HG02642 (cell line): ENCODE measurements at regions not wholly inside any gene's neighbourhood (a gene's known extent, or its start where the extent isn't known, plus 50 kb on each side); places are given as distances from the start of the nearest gene placed in this dataset.
"Not testable (repeated sequence)": the region's sequence is repeated elsewhere in the genome, so short reads cannot be mapped to it uniquely, and the experiment has no call there.

Experiments used
- ATAC-seq: cut with Tn5 transposase; IDR thresholded peaks from one replicate; pipeline ENCODE4 v1.9.1; 2021; ENCODE audit warnings: mild to moderate bottlenecking; ENCODE audit not compliant: unreplicated experiment, poor library complexity

DNA sequence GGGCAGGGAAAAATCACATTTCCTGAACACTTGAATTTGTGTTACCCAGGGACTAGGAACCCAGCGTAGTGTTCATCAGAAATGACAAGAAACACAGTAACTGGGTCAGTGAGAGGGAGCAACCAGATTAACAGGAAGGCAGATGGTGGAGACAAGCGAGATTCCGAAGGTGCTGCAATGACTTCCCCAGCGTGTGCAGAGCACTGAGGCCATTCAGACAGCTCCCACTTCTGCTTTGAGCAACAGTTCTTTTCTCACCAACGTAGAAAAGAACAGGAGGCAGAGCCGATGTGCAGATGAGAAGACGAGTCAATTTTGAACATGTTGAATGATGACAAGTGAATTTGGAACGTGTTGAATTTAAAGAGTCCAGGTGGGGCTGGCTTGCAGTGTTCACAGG, 63.1 kb upstream of the IFNGR1 start:
- no peak for ATAC-seq

DNA sequence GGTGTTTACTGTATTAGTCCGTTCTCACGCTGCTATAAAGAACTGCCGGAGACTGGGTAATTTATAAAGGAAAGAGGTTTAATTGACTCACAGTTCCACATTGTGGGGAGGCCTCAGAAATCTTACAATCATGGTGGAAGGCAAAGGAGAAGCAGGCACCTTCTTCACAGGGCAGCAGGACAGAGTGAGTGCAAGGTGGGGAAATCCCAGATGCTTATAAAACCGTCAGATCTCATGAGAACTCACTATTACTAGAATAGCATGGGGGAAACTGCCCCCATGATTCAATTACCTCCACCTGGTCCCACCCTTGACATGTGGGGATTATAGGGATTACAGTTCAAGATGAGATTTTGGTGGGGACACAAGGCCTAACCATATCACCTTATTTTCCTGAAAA, 60.1 kb upstream of the IFNGR1 start:
- not testable (repeated sequence) for ATAC-seq

GRCh38 chr6:137277971-137278637, 58.9 kb upstream of the IFNGR1 start:
- no peak for ATAC-seq

- no peak for ATAC-seq
These were observed 53.2 kb upstream of the IFNGR1 start for GRCh38 chr6:137272403-137272802.

GRCh38 chr6:137271245-137272183, 52.3 kb upstream of the IFNGR1 start:
- no peak for ATAC-seq

DNA sequence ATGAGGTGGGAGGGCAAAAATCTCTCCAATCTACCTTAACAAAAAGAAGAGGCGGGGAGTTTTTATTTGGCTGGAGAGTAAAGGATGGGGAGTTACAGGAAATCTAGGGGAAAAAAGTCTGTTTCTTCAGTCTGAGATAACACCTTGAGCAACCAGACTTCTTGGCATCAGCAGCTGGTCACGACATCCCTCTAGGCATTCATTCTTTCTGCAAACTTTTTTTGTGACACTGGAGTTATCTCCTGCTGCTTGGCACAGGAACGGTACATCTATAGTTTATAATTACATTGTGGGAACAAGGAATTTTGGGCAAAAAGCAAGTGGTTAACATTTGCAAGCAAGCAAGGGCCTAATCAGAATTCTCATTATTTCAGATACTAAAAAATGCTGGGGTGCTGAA, 50.6 kb upstream of the IFNGR1 start:
- no peak for ATAC-seq

- ATAC-seq: no peak
These were observed 50.2 kb upstream of the IFNGR1 start for GRCh38 chr6:137269347-137269746.
